HUDEP-2 (cell line): ENCODE measurements at regions not wholly inside any gene's neighbourhood (a gene's known extent, or its start where the extent isn't known, plus 50 kb on each side); places are given as distances from the start of the nearest gene placed in this dataset.

Source experiments
- DNase-seq, 76 experiments: peaks; one replicate each; lab custom pipeline; 2025; ENCODE audit not compliant: unreplicated experiment in 76 of 76; lab: John Stamatoyannopoulos, UW

- DNase-seq, result no peak
Measured at GRCh38 chr6:19102936-19103335, 715.8 kb downstream of the RNF144B start.

- no peak for DNase-seq
Measured at GRCh38 chr6:19107468-19107867, 720.3 kb downstream of the RNF144B start.

GRCh38 chr6:19121521-19121920 is 715.6 kb upstream of the ID4 start:
- DNase-seq, result no peak

DNA sequence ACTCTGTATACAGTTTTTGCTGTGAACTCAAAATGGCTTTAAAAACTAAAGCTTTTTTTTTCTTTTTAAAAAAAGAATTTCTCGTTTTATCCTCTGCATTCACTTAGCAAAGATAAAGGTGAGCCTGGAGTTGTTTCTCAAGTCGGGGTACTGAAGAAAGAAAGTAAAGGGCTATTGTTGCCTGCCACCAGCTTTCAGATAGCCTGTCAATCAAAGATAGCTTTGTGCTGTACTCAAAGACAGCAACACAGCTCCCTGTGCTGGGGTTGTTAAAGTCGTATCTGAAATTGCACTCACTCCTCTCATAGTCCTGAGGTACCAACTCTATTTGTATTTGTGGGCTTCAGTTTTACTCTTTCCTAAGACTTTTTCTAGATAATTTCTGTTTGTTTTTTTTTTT is 710.1 kb upstream of the ID4 start:
- no peak for DNase-seq

DNA sequence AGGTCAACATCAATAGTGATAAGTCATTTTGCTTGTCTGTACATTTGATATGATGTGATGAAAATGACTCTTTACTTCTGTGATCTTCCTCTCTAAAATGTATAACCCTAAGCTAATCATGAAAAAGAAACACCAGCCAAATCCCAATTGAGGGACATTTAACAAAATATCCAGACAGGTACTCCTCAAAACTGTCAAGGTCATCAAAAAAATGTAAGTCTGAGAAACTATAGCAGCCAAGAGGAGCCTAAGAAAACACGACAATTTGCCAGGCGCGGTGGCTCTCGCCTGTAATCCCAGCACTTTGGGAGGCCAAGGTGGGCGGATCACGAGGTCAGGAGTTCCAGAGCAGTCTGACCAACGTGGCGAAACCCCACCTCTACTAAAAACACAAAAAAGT is 708.5 kb upstream of the ID4 start:
- no peak for DNase-seq

- no peak for DNase-seq
Measured at GRCh38 chr6:19135706-19136105, 701.5 kb upstream of the ID4 start.

DNA sequence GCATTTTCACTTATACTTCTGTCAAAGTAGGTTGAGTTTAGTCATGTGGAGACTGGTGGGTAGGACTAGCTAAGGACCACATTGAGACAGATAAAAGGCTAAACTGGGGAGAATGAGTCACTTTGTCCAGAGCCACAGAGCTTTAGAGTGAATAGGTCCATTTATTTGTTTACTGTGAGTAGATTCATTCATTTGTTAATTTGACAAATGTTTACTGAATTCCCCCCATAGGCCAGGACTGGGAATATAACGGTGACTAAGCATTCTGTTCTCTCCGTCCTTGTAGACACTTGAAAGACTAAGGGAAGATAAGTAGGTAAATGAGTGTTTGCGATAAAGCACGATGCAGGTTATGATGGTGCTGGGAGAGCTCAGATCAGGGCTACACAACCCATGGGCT is 699.7 kb upstream of the ID4 start:
- no peak for DNase-seq

GRCh38 chr6:19142275-19142674 is 694.9 kb upstream of the ID4 start:
- DNase-seq, result no peak

- no peak for DNase-seq
Measured at GRCh38 chr6:19150307-19150706, 686.9 kb upstream of the ID4 start.

DNA sequence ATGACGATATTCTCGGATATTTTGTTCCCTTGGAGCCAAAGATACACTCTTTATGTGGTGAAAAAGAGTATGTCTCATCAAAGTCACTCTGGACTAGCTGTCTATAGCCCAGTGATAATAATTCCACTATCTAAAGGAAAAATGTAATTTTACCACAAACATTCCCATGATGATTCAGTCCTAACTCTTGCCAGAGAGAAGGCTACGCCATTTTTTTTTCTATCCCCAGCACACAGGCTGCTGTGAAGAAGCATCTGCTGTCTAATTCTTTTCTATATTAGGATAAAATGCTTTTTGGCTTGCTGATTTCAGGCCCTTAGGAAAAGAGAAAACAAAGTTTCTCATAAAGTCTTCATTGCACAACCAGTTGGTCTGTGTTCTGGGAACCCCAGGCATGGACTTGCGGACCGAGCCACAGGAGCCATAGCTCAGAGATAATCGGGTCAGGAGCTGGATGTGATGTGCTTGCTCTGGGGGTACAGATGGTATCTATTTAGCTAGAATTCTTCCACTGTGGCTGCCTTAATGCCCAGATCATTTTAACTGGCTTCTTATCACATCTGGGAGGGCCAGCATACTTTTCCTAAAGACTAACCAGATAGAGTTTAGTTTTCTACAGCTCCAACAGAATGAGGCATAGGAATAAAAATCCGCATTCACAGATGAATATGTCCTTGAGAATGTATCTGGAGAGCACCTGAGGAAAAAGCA is 683.7 kb upstream of the ID4 start:
- no peak for DNase-seq

DNA sequence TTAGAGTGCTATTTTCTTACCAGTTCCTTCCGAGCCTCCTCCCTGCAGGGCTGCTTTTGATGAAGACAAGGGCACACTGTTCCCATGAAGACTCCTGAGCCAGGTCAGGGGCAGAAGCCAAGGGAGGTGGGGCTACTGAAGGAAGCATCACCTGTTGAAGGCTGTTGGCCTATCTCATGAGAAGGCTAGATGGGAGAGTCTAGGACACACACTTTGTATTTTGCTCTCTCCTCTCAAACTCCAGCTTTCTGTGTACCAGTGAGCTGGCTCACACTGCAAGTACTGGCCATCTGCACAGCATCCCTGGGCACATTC is 683.2 kb upstream of the ID4 start:
- DNase-seq, result no peak

DNA sequence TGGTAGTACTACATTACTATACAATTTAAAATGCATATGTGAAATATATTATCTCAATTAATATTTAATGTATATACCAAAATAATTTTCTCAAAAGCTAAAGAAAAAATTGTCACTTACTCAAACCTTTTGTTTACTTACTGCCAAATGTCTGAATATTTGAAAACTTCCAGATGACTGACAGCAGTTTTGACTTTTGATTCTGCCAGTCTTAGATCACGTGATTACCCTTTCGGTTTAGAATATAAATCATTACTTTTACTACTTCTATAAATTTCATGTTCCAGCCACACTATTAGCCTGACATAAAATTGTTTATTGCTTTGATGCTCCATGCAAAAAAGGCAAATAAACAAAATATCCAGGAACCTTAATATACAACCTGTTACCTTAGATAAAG is 680.7 kb upstream of the ID4 start:
- no peak for DNase-seq

DNA sequence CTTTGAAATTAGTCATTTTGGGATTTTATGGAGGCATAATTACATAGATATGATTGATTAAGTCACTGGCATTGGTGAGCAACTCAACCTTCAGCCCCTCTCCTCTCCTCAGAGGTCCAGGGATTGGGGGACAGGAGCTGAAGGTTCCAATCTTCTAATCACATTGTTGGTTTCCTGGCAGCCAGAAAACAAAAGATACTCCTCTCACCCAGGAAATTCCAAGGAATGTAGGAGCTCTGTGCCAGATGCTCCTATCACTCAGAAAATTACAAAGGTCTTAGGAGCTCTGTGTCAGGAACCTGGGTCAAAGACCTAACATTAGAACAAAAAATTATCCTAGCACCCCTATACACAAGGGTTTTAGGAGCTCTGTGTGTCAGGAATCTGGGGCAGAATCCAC is 679.7 kb upstream of the ID4 start:
- DNase-seq, result no peak

DNA sequence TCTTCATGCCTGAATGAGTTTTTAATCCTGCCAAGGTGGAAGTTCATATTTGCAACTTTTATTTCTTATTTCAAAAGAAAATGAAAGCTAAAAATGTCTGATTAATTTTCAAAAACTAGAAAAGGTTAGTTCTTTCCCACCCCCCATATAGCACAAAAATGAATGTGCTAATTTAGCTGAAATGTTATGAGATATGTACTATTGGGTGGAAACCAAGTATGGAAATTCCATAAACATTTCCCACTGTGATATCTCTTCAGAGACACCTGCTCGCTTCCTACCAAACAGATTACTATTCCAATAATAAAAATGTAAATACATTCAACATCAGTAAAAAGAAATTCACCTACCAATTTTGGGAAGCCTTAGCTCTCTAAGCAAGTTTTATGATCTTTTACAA is 678.6 kb upstream of the ID4 start:
- no peak for DNase-seq

DNA sequence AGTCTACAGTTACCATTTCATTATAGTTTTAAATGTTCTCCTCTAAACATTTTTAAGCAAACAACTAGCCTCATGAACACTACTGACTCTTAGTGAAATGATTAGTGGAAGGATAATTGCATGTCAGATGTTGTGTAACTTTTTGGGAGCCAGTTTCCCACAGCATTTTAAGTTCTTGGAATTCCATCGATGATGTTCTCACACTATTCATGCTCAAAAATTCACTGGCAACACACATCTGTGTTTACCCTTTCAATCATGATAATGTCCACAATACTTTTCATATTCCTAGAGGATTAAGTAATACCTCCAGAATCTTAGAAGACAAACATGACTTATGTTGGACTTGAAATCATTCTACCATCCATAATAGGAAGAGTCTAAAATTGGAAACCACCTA is 678.1 kb upstream of the ID4 start:
- no peak for DNase-seq

GRCh38 chr6:19159561-19159960 is 677.6 kb upstream of the ID4 start:
- no peak for DNase-seq

GRCh38 chr6:19160081-19160730 is 677.0 kb upstream of the ID4 start:
- no peak for DNase-seq

GRCh38 chr6:19167251-19167650 is 669.9 kb upstream of the ID4 start:
- DNase-seq, result no peak

DNA sequence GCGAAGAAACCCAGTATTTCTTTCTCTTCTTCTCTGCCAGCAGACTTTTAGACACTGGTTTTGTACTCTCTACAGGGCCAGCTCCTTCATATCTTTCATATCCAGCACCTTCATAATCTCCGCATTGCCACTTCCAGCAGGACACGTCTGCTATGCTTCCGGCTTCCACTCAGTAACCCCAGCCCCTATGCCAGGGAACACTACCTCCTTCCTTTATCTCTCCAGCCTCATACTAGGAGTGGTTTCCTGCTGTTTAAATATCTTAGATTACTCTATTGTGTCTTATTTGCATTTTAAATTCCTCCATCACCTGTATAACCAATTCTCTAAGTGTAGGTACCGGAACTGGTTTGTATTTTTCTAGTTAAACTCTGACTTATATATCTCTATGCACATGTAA is 667.8 kb upstream of the ID4 start:
- no peak for DNase-seq

DNA sequence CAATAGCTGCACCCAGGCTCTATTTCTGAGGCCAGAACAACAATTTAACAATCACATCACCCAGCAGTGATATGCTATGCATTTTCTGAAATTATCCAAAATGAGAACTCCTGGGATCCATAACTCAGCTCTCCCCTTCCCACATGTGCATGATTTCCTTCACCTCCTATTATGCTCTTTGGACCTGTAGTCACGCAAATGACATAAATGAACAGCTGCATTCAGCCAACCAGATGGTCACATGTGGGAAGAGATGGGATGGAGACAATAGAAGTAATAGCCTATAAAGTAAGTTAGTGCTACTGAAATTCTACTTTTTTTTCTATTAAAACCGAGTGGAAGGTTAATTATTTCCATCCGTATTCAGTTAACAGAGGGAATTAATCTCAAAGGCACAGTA is 662.1 kb upstream of the ID4 start:
- DNase-seq, result no peak

GRCh38 chr6:19180348-19181072 is 656.7 kb upstream of the ID4 start:
- peak in 1 of 76 experiments; percentile 7 for DNase-seq

- no peak for DNase-seq
Measured at GRCh38 chr6:19181211-19181610, 656.0 kb upstream of the ID4 start.
